ENCODE measurements at regions not wholly inside any gene's neighbourhood (a gene's known extent, or its start where the extent isn't known, plus 50 kb on each side); places are given as distances from the start of the nearest gene placed in this dataset.
A peak's percentile ranks its signal among the peaks of the same experiment; 100 is the strongest.

- TF ChIP-seq CTCF (conservative IDR thresholded peaks at IDR 0.05; ENCODE audit: low read depth): no peak
- H3K27ac ChIP-seq: no peak overlapping the region
- DNase-seq (ENCODE audit: low spot score): no peak
- CTCF ChIA-PET: no interaction called here
- POLR2A ChIA-PET (ENCODE audit: low non-redundant PET): no interaction called here
Observed at GRCh38 chr22:27493796-27494195, 307.8 kb downstream of the MN1 start.

GRCh38 chr22:27494785-27495184 lies 306.8 kb downstream of the MN1 start:
- TF ChIP-seq CTCF (conservative IDR thresholded peaks at IDR 0.05; ENCODE audit: low read depth): no peak
- ChIA-PET POLR2A (ENCODE audit: low non-redundant PET) (no interaction called here), CTCF (interaction anchor here (0.6 kb wide), 1 partner anchor 11 kb away, joined by 3 read pairs; no protein-coding TSS in a partner anchor)

DNA sequence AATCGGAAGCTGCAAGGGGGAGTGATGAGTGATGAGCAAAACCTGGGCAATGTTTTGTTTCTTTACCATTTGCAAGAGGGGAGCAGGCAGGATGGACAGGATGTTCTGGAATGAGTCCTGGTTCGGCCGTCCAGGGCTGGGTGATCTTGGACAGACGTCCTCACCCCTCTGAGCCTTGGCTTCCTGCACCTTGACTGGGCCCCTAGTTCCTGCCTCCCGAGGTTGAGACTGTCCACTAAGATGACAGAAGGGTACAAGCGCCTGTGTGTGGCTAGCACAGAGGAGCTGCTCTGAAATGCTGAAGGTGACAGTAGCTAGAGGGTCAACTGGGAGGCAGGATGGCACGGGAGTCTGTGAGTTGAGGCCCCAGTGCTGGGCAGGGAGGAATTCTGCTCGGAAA lies 306.2 kb downstream of the MN1 start:
- TF ChIP-seq CTCF (conservative IDR thresholded peaks at IDR 0.05; ENCODE audit: low read depth): no peak
- no peak for DNase-seq (ENCODE audit: low spot score)
- CTCF ChIA-PET: no interaction called here
- POLR2A ChIA-PET (ENCODE audit: low non-redundant PET): no interaction called here
- no peak overlapping the region for H3K27ac ChIP-seq

More at GRCh38 chr22:27494785-27495184, 306.8 kb downstream of the MN1 start:
- no peak overlapping the region for H3K27ac ChIP-seq
- no peak for DNase-seq (ENCODE audit: low spot score)

- DNase-seq (ENCODE audit: low spot score): no peak
- TF ChIP-seq CTCF (conservative IDR thresholded peaks at IDR 0.05; ENCODE audit: low read depth): no peak
- CTCF ChIA-PET: no interaction called here
- POLR2A ChIA-PET (ENCODE audit: low non-redundant PET): no interaction called here
- peak overlapping the region; percentile 46; the same call in 1 of the 2 replicates for H3K27ac ChIP-seq
Observed at GRCh38 chr22:27499121-27499520, 302.4 kb downstream of the MN1 start.

DNA sequence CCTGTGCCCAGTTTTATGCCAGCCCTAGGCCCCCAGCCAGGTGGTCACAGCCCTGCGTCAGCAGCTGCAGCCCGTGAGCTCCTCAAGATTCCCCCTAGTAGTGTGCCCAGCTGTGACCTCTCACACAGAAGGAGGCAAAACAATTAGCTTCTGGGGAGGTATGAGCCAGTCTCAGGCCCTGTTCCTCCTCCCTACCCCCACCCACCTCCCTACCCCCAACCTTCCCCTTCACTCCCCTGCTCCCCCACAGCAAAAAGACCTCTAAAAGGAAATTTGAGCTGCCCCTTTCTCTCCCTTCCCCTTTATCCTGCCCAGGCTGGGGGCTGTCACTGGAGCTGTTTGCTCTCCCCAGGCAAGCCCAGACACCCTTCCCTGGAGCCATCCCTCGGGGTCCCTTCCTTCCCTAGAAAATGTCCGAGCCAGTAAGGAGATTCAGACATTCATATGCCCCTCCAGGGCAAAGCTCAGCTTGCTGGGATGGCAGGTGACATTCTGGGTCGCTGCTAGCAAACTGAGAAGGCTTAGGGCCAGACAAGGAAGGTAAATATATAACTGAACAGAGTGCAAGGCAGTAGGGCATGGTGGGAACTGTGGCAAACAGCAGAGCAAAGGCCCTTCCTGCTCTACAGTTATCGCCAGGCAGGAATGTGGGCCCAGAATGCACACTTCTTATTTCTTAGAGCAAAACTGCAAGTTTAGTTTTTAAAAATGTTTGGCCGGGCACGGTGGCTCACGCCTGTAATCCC lies 300.2 kb downstream of the MN1 start:
- peak overlapping the region; percentile 46 for H3K27ac ChIP-seq
- ChIA-PET POLR2A (ENCODE audit: low non-redundant PET) (no interaction called here), CTCF (no interaction called here)
- no peak for DNase-seq (ENCODE audit: low spot score)
- TF ChIP-seq CTCF (conservative IDR thresholded peaks at IDR 0.05; ENCODE audit: low read depth): no peak

GRCh38 chr22:27502327-27502726 lies 299.2 kb downstream of the MN1 start:
- POLR2A ChIA-PET (ENCODE audit: low non-redundant PET): no interaction called here
- CTCF ChIA-PET: no interaction called here
- H3K27ac ChIP-seq: no peak overlapping the region
- no peak for DNase-seq (ENCODE audit: low spot score)
- no peak for TF ChIP-seq CTCF (conservative IDR thresholded peaks at IDR 0.05; ENCODE audit: low read depth)
